NCI-H1436 (cell line): ENCODE measurements at regions not wholly inside any gene's neighbourhood (a gene's known extent, or its start where the extent isn't known, plus 50 kb on each side); places are given as distances from the start of the nearest gene placed in this dataset.

Experiments
- DNase-seq: peaks from one replicate; lab custom pipeline; 2025; lab: John Stamatoyannopoulos, UW

DNA sequence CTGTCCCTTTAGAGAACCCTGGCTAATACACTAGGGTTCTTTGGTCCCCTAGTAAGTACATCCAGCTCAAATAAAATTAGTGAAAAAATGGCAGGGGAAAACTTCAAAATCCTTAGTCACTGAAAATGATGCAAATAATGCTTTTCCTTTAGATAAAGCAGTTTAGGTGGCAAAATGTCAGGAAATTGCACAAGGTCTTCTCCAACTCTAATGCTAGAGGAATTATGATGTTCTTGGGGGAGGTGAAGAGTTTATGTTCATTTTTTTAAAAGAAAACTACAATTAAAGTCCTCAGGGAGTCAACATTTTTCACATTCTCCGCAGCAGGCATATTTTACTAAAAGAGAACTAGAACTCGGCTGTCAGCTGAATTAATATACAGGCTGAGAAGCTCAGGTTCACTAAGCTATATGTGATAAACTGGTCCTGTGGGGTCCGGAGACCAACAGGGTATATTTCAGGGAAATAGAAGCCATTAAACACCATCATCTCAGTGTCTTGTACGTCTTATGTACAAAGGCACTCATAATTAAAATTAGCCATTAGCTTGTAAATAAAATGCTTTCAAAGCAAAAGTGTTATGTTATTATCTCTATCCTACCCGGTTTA lies 1164.7 kb upstream of the AUTS2 start:
- no peak for DNase-seq

DNA sequence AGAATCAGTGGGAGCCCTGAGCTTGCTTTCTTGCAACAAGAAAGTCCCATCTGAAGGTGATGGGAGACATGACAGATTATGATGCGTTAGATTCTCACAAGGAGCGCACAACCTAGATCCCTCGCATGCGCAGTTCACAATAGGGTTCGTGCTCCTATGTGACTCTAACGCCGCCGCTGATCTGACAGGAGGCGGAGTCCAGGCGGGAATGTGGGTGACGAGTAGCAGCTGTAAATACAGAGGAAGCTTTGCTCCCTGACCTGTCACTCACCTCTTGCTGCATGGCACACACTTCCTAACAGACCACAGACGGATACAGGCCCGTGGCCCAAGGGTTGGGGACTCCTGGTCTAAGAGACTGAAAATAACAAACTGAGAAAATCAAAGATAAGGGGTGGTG lies 1163.4 kb upstream of the AUTS2 start:
- DNase-seq = no peak

DNA sequence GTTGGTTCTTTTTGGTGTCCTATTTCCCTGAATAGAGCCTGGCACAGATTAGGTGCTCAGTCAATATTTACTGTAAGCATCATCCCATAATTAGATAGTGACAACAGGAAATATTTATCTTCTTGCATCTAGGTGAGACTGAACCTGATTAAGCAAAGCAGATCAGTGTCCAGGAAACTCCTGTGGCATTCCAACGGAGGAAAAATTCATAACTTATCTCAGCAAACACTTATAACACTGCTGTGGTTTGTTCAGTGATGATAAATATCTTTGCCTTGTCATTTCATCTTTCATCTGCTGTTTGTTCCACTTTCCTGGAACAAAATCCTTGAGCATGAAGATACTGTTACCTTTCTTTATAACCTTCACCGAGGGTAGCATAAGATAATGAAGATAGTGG lies 1160.3 kb upstream of the AUTS2 start:
- DNase-seq = no peak

DNA sequence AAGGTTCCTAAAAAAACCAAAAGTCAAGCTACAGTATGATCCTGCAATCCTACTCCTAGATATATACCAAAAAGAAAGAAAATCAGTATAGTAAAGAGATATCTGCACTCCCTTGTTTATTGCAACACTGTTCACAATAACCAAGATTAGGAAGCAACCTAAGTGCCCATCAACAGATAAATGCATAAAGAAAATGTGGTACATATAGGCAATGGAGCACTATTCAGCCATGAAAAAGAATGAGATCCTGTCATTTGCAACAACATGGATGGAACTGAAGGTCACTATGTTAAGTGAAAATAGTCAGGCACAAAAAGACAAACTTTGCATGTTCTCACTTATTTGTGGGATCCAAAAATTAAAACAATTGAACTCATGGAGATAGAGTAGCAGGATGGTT lies 1159.5 kb upstream of the AUTS2 start:
- DNase-seq = no peak

DNA sequence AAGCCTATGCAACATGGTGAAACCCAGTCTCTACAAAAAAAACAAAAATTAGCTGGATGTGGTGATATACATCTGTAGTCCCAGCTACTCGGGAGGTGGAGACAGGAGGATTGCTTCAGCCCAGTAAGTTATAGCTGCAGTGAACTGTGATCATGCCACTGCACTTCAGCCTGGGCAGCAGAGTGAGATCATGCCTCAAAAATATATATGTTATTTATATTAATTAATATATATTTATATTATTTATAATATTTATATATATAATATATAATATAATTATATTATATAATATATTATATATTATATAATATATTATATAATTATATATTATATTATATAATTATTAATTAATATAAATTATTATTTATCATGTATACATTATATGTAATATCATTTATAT lies 1158.4 kb upstream of the AUTS2 start:
- no peak for DNase-seq

DNA sequence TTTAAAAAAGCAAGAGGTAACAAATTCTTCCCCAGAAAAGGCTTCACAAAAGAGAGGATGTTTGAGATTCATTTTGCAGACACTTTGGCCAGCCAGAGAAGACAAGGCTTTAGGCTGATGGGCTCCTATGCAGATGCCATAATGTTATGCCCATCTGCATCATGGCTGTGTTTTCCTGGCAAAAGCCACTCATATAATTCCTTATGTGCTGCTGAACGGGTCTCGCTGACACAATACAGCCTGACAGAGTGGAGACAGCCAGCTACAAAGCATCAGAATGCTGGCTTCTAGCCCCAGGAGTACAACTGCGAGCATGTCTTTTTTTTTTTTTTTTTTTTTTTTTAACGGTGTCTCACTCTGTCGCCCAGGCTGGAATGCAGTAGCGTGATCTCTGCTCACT lies 1157.4 kb upstream of the AUTS2 start:
- DNase-seq = no peak

DNA sequence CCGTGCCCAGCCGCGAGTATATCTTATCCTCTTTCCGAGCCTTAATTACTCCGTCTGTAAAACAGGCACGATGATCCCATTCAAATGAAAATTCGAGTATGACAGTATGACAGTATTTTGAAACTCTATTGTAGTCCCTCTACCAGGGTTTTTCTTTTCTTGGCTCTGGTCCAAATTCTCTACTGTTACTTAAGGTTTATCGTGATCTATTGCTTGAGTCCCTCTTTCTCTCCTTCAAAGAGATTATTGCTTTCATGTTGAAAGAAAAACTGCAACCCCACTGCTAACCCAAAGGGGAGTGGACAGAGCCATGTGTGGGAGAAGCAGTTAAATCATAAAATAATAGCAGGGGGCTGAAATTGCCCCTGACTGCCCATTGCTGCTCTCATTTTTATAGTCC lies 1156.6 kb upstream of the AUTS2 start:
- DNase-seq = peak; percentile 26

DNA sequence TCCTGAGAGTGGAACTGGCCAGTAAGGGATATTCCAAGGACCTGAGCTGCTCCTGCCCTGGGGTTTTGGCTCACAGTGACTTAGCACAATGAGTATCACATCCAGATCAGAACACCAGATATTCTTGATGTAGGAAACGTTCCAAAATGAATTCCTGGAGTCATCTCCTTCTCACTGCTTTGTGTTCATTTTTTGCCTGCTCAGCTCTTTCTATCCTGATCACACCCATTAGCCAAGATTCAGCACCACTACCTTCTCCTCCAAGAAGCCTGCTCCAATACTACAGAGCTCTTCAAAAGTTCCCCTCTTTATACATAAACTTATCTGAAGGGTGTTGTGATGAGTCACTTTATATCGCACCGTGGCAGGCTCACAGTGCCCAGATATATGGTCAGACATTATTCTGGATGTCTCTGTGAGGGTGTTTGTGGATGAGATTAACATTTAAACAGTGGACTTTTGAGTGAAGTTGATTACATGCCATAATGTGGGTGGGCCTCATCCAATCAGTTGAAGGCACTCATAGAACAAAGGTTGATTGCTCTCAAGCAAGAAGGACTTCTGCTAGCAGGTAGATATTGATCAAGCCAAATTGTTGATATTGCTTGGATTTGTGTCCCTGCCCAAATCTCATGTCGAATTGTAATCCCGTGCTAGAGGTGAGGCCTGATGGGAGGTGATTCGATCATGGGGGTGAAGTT lies 1155.2 kb upstream of the AUTS2 start:
- no peak for DNase-seq

DNA sequence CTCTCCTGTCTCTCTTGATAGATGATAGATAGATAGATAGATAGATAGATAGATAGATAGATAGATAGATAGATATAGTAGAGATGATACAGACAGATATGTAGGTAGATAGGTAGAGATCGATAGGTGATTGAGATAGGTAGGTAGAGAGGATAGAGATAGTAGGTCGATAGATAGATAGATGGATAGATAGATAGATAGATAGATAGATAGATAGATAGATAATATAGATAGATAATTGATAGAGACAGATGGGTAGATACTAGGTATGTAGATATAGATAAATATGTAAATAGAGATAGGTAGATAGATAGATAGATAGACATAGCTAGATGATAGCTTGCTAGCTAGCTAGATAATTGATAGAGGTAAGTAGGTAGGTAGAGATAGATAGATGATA lies 1154.2 kb upstream of the AUTS2 start:
- DNase-seq = no peak

DNA sequence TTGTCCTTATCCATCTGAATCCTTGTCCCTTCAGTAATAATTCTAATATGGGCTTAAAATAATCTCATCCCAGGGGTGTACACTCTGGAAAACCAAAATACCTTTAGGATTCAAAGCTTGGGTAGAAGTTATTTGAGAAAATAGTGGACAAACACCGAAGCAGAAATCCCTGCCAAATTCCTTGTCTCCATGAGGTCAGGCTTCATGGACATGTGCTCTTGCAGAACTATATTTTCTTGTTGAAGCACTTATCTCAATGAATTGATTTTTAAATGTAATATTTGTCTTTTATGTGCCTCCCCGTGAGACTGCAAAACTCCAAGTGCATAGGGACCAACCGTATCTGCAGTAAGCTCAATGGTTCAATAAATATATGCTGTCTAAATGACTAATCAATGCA lies 1153.3 kb upstream of the AUTS2 start:
- no peak for DNase-seq

DNA sequence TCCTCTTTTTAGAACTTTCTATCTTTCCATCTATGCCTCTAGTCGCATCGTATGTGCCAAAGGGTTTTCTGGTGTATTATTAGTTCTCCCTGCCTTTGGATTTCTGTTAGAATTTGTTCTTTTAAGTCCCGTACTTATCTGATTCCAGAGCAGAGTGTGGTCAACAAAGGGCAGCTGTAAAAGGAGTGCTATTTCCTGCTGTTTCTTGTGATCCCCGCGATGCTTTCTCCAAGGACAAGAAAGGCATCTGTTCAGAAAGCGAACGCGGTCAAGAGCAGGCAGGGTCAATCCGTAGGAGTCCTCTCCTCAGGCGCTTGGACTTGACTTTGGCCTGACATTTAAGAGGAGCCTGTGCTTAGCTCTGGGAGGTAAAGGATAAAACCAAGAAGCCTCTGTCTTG lies 1152.1 kb upstream of the AUTS2 start:
- DNase-seq = no peak

DNA sequence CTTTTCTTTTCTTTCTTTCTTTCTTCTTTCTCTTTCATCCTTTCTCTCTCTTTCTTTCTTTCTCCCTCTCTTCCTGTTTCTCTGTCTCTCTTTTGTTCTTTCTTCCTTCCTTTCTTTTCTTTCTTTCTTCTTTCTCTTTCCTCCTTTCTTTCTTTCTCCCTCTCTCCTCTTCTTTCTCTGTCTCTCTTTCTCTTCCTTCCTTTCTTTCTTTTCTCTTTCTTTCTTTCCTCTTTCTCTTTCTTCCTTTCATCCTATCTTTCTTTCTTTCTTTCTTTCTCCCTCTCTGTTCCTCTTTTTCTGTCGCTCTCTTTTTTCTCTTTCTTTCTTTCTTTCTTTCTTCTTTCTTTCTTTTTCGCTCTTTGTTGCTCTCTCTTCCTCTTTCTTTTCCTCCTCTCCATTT lies 1149.2 kb upstream of the AUTS2 start:
- DNase-seq = no peak

DNA sequence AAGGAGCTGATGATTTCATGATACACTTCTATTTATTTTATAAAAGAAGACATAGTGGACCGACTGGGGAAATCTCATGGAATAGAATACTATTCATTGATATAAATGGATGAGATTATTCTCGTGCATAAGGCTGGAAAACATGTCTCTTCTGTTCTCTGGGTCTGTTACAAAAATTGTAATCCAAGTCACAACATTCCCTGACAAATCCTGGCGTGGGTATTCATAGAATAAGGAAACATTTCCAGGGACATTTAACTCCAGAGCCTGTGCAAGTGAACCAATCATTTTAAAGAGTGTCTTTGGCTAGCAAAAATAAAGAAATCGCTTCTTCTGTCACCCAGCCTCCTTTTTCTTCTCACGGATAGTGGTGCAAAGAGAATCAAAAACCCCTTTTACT lies 1148.5 kb upstream of the AUTS2 start:
- DNase-seq = no peak

DNA sequence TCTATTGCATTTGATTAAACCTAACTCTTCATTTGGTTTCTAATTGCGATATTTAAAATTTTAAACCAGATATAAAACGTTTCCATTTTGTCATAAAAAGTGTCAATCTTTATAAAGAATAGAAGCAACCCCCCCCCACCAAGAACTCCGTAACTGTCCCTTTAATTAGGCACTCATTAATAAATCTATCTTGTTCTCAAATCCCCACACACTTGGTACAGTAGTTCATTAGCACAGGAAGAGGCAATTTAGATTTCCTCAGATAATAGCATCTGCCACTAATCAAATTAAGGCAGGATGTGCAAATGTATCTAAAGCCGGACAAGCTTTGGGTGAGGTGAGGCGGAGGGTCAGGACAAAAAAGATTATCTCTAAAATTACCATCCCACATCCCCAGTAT lies 1143.3 kb upstream of the AUTS2 start:
- no peak for DNase-seq

DNA sequence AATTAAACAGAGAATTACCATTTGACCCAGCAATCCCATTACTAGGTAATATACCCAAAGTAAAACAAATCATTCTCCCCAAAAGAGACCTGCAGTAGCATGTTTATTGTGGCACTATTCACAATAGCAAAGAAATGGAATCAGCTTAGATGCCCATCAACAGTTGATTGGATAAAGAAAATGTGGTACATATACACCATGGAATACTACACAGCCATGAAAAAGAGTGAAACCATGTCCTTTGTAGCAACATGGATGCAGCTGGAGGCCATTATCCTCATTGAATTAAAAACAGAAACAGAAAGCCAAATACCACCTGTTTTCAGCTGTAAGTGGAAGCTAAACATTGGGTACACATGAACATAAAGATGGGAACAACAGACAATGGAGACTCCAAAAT lies 1141.8 kb upstream of the AUTS2 start:
- DNase-seq = no peak

DNA sequence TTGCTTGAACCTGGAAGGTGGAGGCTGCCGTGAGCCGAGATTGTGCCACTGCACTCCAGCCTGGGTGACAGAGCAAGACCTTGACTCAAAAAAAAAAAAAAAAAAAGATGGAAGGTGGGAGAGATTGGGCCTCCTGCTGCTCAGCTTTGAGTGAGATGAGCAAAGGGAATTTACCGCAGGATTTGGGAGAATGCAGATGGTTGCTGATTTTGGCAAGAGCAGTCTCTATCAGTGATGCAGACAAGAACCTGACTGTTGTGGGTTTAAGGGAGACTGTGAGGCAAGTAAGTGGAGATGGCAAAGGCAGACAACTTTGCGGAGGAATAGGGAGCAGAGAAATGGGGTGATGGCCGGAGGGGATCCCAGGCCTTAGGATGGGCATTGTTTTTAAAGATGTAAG lies 1140.8 kb upstream of the AUTS2 start:
- no peak for DNase-seq

DNA sequence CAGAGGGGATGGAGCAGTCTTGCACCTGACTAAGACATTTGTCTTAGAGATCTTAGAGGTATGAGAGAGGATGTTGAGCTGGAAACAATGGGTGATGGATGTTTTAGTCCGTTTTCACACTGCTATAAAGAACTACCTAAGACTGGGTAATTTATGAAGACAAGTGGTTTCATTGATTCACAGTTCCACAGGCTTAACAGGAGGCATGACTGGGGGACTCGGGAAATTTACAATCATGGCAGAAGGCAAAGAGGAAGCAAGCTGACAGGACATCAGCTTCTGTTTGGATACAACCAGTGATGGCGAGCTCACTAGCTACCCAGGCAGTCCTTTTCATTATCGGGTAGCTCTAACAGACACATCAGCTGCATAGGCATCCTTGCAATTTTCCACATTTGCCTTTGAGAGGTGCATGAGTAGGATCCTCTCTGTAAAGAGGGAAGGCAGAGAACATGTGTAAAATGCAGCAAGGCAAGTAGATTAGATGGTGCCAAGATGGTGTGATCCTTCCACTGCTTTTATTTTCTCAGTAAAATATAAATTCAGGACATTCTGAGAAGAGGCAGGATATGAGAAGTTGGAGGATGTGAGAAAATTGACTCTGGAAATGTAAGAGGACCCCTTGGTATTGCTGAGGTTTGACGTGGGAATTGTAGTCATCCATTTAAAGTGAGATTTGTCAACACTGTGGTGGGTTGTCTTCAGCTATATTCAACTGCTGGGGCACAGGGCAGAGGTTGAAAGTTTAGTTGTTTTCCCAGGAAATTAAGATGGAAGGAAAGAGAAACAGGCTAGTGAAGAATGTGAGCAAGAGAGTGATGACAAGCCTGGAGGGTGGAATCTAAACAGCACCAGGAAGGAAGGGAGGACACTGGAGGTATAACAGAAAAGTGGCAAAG lies 1140.0 kb upstream of the AUTS2 start:
- DNase-seq = no peak

DNA sequence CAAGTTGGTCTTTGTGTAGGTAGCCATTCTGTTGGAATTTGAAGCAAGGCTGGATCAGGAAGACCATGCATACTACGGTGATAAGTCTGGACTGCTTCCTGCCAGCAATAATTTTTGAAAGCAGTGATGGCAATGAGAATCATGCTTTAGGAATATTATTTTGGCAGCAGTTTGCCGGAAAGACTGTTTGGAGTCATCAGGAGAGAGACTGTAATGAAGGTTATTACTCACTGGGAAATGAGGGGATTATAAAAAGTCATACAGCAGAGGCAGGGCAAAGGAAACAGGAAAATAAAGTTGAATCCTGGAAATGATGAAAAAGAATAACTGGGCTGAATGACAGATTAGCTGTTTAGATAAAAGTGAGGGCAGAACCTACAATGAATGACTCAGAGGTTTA lies 1136.8 kb upstream of the AUTS2 start:
- DNase-seq = no peak

DNA sequence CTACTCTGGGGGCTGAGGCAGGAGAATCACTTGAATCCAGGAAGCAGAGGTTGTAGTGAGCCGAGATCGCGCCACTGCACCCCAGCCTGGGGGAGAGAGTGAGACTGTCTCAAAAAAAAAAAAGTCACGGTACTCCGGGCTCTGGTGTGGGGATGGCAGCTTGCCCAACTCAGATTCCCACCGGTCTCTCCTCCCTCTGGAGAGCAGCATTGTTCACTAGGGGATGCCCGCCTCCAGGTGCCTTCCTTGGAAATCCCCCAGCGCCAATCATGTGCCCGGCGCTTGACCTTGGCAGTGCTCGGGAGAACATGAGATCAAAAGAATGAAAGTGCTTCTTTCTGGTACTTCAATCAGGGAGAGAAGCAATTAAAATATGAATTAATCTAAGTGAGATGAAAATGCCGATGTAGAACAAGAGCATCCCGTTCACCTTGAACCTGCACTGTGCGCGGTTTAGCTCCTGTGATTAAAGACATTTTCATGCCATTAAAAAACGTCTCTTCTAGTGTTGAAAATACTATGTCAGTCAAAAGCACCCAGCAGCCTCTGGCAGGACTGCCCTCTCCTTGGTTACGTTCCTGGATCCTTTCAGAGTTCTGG lies 1127.3 kb upstream of the AUTS2 start:
- DNase-seq = peak; percentile 16

DNA sequence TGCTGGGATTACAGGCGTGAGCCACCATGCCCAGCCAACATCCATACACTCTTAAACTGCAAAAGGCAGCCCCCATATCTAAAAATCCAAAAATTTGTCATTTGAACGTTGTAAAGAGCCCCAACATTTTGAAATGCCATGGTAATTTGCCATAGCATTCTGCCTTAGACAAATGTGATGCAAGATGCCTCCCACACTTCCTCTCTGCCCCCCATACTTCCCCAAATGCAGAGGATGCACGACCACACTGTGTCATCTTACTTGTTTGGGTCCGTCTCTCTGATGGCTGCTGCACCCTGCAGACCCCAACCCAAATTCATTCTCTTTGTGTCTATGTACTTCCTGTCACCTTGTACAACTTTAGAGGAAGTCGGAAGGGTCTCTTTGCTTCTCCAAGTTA lies 1125.6 kb upstream of the AUTS2 start:
- DNase-seq = no peak

DNA sequence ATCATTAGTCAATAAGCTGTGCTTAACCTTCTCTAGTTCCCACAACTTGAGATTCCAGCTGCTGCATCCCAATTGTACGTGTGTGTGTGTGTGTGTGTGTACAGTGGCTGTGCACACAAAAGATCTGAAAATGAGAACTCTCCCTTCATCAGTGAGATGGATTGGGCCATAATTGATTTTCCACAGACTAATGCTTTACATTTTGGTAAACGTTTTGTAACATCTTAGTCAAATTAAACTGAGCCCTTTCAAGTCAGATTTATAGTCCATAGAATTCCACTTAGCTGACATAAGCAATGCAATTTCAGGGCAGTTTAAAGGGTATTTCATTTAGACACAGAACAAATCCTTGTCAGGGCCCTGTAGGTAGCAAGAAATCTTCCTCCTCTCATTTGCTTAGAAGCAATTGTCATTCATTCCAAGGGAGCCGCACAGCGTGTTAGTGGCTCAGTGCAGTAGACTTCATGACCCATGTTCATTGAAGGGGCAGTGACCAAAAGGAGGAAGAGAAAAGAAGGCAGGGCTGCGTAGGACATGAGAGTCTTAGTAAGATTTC lies 1123.5 kb upstream of the AUTS2 start:
- no peak for DNase-seq

DNA sequence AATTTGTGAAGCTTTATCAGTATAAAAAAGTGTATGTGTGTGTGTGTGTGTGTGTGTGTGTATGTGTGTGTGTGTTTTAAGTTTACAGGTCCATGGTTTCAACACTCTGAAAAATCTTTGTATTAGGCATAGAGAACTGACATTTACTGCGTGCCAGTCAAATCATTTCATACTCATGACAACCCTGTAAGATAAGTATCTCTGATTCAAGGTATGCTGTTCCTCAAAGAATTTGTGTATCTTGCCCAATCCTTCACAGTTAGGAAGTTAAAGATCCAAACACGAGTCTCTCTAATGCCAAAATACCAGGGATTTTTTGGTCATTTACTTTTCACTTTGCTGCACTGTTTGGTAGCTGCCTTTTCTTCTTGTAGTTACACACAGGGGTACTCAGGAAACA lies 1121.3 kb upstream of the AUTS2 start:
- no peak for DNase-seq

DNA sequence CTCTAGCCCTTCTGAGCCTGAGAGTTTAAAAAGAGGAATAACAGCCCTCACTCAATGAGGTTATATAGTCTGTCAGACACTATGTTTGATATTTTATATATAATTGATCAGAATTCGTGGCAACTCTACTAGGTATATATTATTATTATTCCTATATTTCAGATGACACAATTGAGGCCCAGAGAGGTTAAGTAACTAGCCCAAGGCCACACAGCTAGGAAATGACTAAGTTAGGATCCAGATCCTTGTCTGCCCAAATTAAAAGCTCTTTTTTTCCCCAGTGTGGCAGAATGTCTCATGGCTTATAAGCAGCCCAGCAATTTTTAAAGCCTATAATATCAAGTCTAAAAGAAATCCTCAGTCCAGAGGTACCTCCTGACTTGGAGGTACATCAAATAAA lies 1119.9 kb upstream of the AUTS2 start:
- DNase-seq = no peak
